Calu3 (cell line): ENCODE measurements at regions not wholly inside any gene's neighbourhood (a gene's known extent, or its start where the extent isn't known, plus 50 kb on each side); places are given as distances from the start of the nearest gene placed in this dataset.

Experiments used
- BruUV-seq: library from RNA; stranded (reverse); fragments of 400-500 nt; replicated peaks from 2 replicates; lab custom pipeline; 2021; lab: Mats Ljungman, UMichigan
- CTCF ChIA-PET: fragments of 300-600 bp; sonication (Branson Sonifier 250); formaldehyde crosslinking; loops from one replicate; lab custom pipeline; 2022; ENCODE audit warnings: antibody characterized with exemption; lab: Charles Lee
- DNase-seq: peaks from one replicate; pipeline ENCODE4 v3.0.0; 2022
- H3K27ac Mint-ChIP-seq: one replicate; pipeline ENCODE4 v1.8.0; 2022; ENCODE audit warnings: mixed read lengths; ENCODE audit not compliant: unreplicated experiment
- H3K27me3 Mint-ChIP-seq: one replicate; pipeline ENCODE4 v1.8.0; 2022; ENCODE audit warnings: mixed read lengths; ENCODE audit not compliant: unreplicated experiment
- H3K36me3 Mint-ChIP-seq: one replicate; pipeline ENCODE4 v1.8.0; 2022; ENCODE audit warnings: mild to moderate bottlenecking, moderate library complexity, mixed read lengths; ENCODE audit not compliant: insufficient read depth, unreplicated experiment
- H3K4me1 Mint-ChIP-seq: one replicate; pipeline ENCODE4 v1.8.0; 2022; ENCODE audit warnings: mild to moderate bottlenecking, low read depth, mixed read lengths; ENCODE audit not compliant: unreplicated experiment
- H3K4me3 Mint-ChIP-seq: one replicate; pipeline ENCODE4 v1.8.0; 2022; ENCODE audit warnings: mild to moderate bottlenecking, low read depth, moderate library complexity, mixed read lengths; ENCODE audit not compliant: unreplicated experiment
- H3K9me3 Mint-ChIP-seq: one replicate; pipeline ENCODE4 v1.8.0; 2022; ENCODE audit warnings: low read depth, mixed read lengths; ENCODE audit not compliant: unreplicated experiment
- CTCF ChIP-seq: fragments of 200-600 bp; IDR thresholded peaks from one replicate; pipeline ENCODE4 v1.8.0; 2022; ENCODE audit warnings: antibody characterized with exemption; ENCODE audit not compliant: unreplicated experiment
- intact Hi-C: fragments of 100-400 bp; cut with micrococcal nuclease; formaldehyde crosslinking; loops from one replicate; pipeline ENCODE4 v1.10.0; 2022; ENCODE audit not compliant: unreplicated experiment

GRCh38 chr1:157202331-157202730 lies 64.1 kb upstream of the ETV3 start:
- CTCF ChIA-PET, result interaction anchor here (0.9 kb wide), 1 partner anchor 29 kb away, joined by 4 read pairs; no protein-coding TSS in a partner anchor
- Mint-ChIP-seq H3K9me3 (no peaks in the 10 kb centered on the region), H3K27ac (no peak overlapping the region), H3K4me1 (peaks cover 12% of the 10 kb centered on the region), H3K36me3 (no peaks in the 10 kb centered on the region), H3K27me3 (peaks cover 15% of the 10 kb centered on the region), H3K4me3 (no peak overlapping the region)
- intact Hi-C loops, result no loop called here
- no TSS peak for BruUV-seq
- no peak for TF ChIP-seq CTCF
- DNase-seq, result no peak

- CTCF ChIA-PET, result no interaction called here
- BruUV-seq, result no TSS peak
- H3K36me3 Mint-ChIP-seq, result no peaks in the 10 kb centered on the region
- H3K4me1 Mint-ChIP-seq, result peaks cover 12% of the 10 kb centered on the region
- H3K27me3 Mint-ChIP-seq, result peaks cover 15% of the 10 kb centered on the region
- no peak overlapping the region for H3K27ac Mint-ChIP-seq
- intact Hi-C loops, result no loop called here
- TF ChIP-seq CTCF, result no peak
- no peak for DNase-seq
- no peak overlapping the region for H3K4me3 Mint-ChIP-seq
- no peaks in the 10 kb centered on the region for H3K9me3 Mint-ChIP-seq
Observed at GRCh38 chr1:157201767-157202166, 63.6 kb upstream of the ETV3 start.

GRCh38 chr1:157200451-157200850 lies 62.3 kb upstream of the ETV3 start:
- Mint-ChIP-seq H3K4me3 (no peak overlapping the region), H3K4me1 (peaks cover 12% of the 10 kb centered on the region), H3K9me3 (no peaks in the 10 kb centered on the region), H3K27me3 (peaks cover 15% of the 10 kb centered on the region), H3K27ac (no peak overlapping the region), H3K36me3 (no peaks in the 10 kb centered on the region)
- BruUV-seq, result no TSS peak
- CTCF ChIA-PET, result interaction anchor here (0.6 kb wide), 1 partner anchor 109 kb away, joined by 5 read pairs; no protein-coding TSS in a partner anchor
- no peak for DNase-seq
- no peak for TF ChIP-seq CTCF
- intact Hi-C loops, result no loop called here

GRCh38 chr1:157199421-157199755 lies 61.2 kb upstream of the ETV3 start:
- intact Hi-C loops, result loop anchor here (2.0 to 10.0 kb wide), 2 partner anchors 41 to 925 kb away; a partner anchor contains a TSS
- no peak for DNase-seq
- Mint-ChIP-seq H3K27ac (no peak overlapping the region), H3K9me3 (no peaks in the 10 kb centered on the region), H3K27me3 (peaks cover 15% of the 10 kb centered on the region), H3K4me1 (peaks cover 12% of the 10 kb centered on the region), H3K36me3 (no peaks in the 10 kb centered on the region), H3K4me3 (no peak overlapping the region)
- TF ChIP-seq CTCF, result no peak
- CTCF ChIA-PET, result interaction anchor here (1.3 kb wide), 1 partner anchor 41 kb away, joined by 3 read pairs; no protein-coding TSS in a partner anchor
- no TSS peak for BruUV-seq
